Kidney (tissue), 13 donors: ENCODE measurements at regions not wholly inside any gene's neighbourhood (a gene's known extent, or its start where the extent isn't known, plus 50 kb on each side); places are given as distances from the start of the nearest gene placed in this dataset.

ENCODE experiments used
- DNase-seq, 5 donors: peaks; one replicate each; pipeline ENCODE4 v3.0.0-alpha.2; 2013 to 2020
- FAIRE-seq: peaks from 2 replicates; lab custom pipeline; 2012; peaks lifted over from hg19 to GRCh38; lab: Jason Lieb, UNC
- H3K27ac ChIP-seq, 2 donors: one replicate each; pipeline ENCODE4 v1.7.0; 2013; ENCODE audit warnings: low read depth in 2 of 2, low read length in 2 of 2, inconsistent platforms in 1 of 2
- H3K27me3 ChIP-seq: one replicate; pipeline ENCODE4 v1.7.1; 2013; ENCODE audit warnings: low read length, inconsistent platforms; ENCODE audit not compliant: control insufficient read depth, insufficient read depth
- H3K36me3 ChIP-seq, 3 donors: one replicate each; pipeline versions ENCODE4 v1.7.0 to v1.7.1; 2013; ENCODE audit warnings: low read length in 3 of 3, control low read depth in 1 of 3, inconsistent platforms in 1 of 3; ENCODE audit not compliant: insufficient read depth in 3 of 3, control insufficient read depth in 2 of 3
- H3K4me1 ChIP-seq, 3 donors: one replicate each; pipeline versions ENCODE4 v1.7.0 to v1.7.1; 2013; ENCODE audit warnings: low read length in 3 of 3, inconsistent platforms in 1 of 3, low read depth in 1 of 3; ENCODE audit not compliant: control insufficient read depth in 2 of 3, insufficient read depth in 2 of 3
- H3K4me3 ChIP-seq, 3 donors: one replicate each; pipeline versions ENCODE4 v1.7.0 to v1.8.1; 2013; ENCODE audit warnings: low read length in 3 of 3, control low read depth in 1 of 3, inconsistent platforms in 1 of 3
- H3K9ac ChIP-seq, 3 donors: one replicate each; pipeline versions ENCODE4 v1.7.0 to v1.7.1; 2013; ENCODE audit warnings: low read length in 3 of 3, control low read depth in 1 of 3, inconsistent platforms in 1 of 3
- H3K9me3 ChIP-seq, 3 donors: one replicate each; pipeline versions ENCODE4 v1.7.0 to v1.7.1; 2013; ENCODE audit warnings: low read length in 3 of 3, control low read depth in 1 of 3, inconsistent platforms in 1 of 3; ENCODE audit not compliant: control insufficient read depth in 2 of 3, insufficient read depth in 1 of 3
- CTCF ChIP-seq: IDR thresholded peaks from 3 replicates; pipeline ENCODE4 v1.5.1; 2012; ENCODE audit warnings: mild to moderate bottlenecking, moderate library complexity, borderline replicate concordance; ENCODE audit not compliant: insufficient read depth; ENCODE audit errors: extremely low read depth
- intact Hi-C: fragments of 100-400 bp; cut with DNase I; formaldehyde crosslinking; loops from one replicate; pipeline ENCODE4 v1.11.1; 2022
- donor health status: control.
- donor health status: control.
- donor health status: control.
- donor health status: control.
- donor health status: control.
- donor health status: DM: yes; HTN: yes; CAD: no.
- donor health status: Normal renal cell carcinoma (clear cell type).

GRCh38 chr7:19572566-19572965, 136.3 kb downstream of the POLR1F start:
- Histone ChIP-seq H3K9me3 (no peaks in the 10 kb centered on the region), H3K27me3 (no peaks in the 10 kb centered on the region), H3K4me3 (no peak overlapping the region), H3K27ac (no peak overlapping the region), H3K4me1 (no peaks in the 10 kb centered on the region), H3K36me3 (no peaks in the 10 kb centered on the region), H3K9ac (no peak overlapping the region)
- DNase-seq (peak in 1 of 5 donors; percentile 14), FAIRE-seq (no peak)
- TF ChIP-seq CTCF = no peak
- intact Hi-C loops = no loop called here

- Histone ChIP-seq H3K27me3 (no peaks in the 10 kb centered on the region), H3K9ac (no peak overlapping the region), H3K4me3 (no peak overlapping the region), H3K27ac (no peak overlapping the region), H3K36me3 (no peaks in the 10 kb centered on the region), H3K9me3 (no peaks in the 10 kb centered on the region), H3K4me1 (no peaks in the 10 kb centered on the region)
- intact Hi-C loops = no loop called here
- no peak for TF ChIP-seq CTCF
- no peak for FAIRE-seq
- DNase-seq = no peak
These were observed 141.8 kb downstream of the POLR1F start for GRCh38 chr7:19567011-19567410.

GRCh38 chr7:19565602-19566001, 143.2 kb downstream of the POLR1F start:
- DNase-seq (no peak), FAIRE-seq (no peak)
- Histone ChIP-seq H3K36me3 (no peaks in the 10 kb centered on the region), H3K27ac (no peak overlapping the region), H3K27me3 (no peaks in the 10 kb centered on the region), H3K9me3 (no peaks in the 10 kb centered on the region), H3K4me3 (no peak overlapping the region), H3K4me1 (no peaks in the 10 kb centered on the region), H3K9ac (no peak overlapping the region)
- intact Hi-C loops = no loop called here
- TF ChIP-seq CTCF = no peak

- TF ChIP-seq CTCF = no peak
- no peak for FAIRE-seq
These were observed 147.6 kb downstream of the POLR1F start for GRCh38 chr7:19561121-19561805.

More at GRCh38 chr7:19561121-19561805, 147.6 kb downstream of the POLR1F start:
- Histone ChIP-seq H3K4me1 (no peaks in the 10 kb centered on the region), H3K27me3 (no peaks in the 10 kb centered on the region), H3K4me3 (no peak overlapping the region), H3K36me3 (no peaks in the 10 kb centered on the region), H3K27ac (no peak overlapping the region), H3K9ac (no peak overlapping the region), H3K9me3 (no peaks in the 10 kb centered on the region)
- DNase-seq = no peak
- intact Hi-C loops = no loop called here
